ENCODE measurements at regions not wholly inside any gene's neighbourhood (a gene's known extent, or its start where the extent isn't known, plus 50 kb on each side); places are given as distances from the start of the nearest gene placed in this dataset.
"Not testable (repeated sequence)": the region's sequence is repeated elsewhere in the genome, so short reads cannot be mapped to it uniquely, and the experiment has no call there.

DNA sequence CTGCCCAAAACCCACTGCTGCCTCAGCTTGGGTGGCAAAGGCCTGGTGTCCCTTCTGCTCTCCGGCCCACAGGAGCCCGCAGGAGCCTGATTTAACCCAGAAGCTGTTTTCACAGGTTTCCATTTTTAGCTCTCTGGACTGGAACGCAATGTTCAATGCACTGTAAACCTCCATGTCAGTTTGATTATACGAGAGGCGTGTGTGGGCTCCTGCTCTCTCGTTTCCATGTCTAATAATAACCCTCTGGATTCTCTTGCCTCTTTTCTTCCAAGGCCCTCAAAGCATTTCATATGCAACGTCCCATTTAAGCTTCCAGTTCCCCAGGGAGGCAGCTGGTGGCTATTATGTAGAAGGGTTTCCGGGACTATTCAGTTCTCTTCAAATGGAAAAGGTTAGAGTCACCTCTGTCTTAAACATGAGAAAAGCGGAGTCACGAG lies 161.1 kb downstream of the SUDS3 start:
- no peak for DNase-seq

DNA sequence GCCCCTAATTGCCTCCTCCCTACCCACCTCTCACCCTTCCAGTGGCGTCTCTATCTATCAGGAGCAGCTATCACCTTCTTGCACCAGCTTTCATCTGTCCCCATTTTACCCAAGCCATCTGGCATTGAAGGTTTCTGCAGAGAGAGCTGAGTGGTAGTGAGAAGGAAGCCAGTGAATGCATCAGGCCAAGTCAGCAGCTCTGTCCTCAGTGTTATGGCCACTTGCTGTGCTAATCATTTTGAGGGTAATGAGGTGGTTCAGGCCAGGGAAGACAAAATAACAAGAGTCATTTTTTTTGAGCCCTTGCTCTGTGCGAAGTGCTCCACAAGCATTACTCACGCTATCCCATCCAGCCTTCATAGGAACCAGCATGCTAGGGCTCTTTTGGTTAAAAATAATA lies 164.7 kb downstream of the SUDS3 start:
- DNase-seq: no peak

DNA sequence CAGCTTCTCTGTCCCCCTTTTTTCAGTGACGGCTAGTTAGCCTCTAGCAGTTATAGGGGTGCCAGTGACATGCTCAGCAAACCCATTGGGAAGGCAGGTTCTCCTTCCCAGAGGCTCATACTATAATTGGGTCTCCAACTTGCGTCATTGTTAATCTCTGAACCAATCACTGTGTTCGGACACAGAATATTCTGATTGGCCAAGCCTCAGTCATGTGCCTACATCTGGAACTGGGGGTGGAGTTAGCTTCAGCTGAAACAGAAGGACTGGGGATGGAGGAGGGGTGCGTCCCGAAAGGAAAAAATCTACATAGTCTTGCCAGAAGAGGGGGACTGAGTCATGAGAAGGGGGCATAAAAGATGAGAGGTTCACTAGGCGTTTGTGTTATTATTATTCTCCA lies 165.6 kb downstream of the SUDS3 start:
- DNase-seq: peak; percentile 18

DNA sequence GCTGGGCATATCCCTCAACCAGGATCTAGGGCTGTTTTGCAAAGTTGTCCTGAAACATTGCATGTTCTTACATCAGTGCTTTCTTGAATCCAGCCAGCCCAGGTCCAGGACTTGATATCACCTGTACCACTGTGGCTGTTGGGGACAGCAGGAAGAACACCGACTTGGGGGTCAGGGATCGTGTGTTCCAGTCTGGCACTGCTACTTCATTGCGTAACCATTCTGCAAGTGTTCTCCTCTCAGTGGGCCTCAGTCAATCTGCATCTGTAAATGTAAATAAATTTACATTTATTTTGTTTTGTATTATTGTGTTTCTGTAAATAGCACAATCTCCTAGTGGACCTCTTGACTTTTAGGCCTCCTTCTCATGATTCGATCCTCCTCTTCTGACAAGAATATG lies 167.3 kb downstream of the SUDS3 start:
- no peak for DNase-seq

DNA sequence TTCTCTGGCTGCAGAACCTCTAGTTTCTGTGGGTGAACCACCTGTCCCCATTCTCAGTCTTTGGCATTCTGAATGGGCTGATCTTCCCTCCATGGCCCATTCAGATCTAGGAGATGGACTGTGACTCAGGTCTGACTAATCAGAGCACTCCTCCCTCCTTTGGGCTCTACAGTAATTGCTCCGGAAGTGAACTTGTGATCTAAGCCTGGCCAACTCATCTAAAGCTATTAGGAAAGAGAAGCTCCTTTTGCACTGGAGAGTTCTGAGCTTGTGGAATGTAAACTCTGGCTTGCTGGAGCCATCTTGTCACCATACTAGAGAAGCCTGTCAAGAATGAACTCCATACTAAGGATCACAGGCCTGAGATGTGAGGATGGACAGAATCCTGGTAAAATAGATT lies 168.2 kb downstream of the SUDS3 start:
- DNase-seq: no peak

DNA sequence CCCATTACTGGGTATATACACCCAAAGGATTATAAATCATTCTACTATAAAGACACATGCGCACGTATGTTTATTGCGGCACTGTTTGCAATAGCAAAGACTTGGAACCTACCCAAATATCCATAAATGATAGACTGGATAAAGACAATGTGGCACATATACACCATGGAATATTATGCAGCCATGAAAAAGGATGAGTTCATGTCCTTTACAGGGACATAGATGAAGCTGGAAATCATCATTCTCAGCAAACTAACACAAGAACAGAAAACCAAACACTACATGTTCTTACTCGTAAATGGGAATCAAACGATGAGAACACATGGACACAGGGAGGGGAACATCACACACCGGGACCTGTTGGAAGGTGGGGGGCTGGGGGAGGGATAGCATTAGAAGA lies 171.3 kb downstream of the SUDS3 start:
- DNase-seq: not testable (repeated sequence)

DNA sequence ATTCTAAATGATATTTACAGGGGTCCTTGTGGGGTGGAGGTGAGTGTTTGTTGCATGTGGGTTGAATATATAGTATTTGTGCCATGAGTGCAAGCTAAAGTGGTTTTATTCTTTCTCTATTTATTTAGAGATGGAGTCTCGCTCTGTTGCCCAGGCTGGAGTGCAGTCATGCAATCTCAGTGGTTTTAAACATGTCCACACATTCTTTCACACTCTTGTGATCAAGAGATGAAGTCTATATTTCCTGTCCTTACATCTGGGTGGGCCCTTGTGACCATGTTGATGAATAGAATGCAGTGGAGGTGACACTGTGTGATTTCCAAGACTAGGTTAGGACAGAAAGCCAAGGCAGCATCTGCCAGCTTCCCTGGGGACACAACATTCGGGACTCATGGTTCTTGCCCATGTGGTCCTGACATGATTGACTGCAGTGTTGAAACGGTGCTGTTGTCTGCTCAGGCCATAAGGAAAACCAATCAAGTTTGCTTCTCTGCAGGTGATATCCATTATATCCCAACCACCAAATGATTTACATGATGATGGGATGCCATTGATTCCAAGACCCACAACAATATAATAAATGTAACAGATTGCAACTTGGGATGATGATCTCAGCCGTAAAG lies 172.6 kb downstream of the SUDS3 start:
- no peak for DNase-seq

DNA sequence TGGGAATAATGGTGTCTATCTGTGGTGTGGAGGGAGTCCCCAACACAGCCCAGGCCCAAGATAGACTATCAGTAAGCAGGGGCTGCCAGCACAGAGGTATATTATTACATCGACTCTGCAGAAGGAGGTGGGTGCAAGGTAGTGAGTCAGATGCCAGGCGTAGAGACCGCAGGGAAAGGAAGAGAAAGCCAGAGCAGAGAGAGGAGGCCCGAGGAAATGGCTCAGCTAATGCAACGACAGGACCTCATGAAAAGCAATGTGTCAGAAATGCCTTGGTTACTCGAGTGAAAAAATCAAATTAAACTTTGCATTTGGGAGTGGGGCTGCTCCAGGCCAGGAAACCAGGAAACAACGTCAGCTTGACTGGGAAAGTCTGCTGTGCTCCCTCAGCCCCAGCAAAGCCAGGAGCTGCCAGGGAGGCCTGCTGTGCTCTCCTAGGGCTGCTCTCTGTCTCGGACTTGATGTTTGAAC lies 173.2 kb downstream of the SUDS3 start:
- DNase-seq: no peak

DNA sequence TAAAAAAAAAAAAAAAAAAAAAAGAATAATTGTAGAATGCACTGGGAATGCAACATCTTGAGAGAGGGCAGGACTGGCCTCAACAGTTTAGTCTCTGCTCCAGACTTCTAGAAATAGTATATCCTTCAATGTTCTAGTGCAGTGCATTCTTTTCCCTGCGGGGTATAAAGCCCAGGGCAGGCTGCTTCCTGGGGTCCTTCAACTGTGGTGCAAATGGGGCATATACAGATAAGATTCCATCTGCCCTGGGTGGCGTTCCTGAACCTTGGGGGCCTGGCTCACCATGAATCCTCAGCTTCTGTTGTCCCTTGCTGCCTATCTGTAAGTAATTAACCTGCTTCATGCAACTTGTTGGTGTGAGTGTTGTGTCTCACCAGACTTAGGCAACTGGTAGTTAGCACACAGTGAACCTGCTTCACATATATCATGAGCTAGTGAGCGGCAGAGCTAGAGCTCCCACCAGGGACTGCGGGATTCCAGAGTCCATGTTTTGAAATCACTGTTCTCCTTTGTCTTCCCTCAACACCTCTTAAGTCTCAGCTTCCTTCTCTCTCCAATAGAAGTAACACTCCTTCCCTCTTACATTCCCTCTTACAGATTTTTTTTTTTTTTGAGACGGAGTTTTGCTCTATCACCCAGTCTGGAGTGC lies 177.6 kb downstream of the SUDS3 start:
- DNase-seq: no peak

DNA sequence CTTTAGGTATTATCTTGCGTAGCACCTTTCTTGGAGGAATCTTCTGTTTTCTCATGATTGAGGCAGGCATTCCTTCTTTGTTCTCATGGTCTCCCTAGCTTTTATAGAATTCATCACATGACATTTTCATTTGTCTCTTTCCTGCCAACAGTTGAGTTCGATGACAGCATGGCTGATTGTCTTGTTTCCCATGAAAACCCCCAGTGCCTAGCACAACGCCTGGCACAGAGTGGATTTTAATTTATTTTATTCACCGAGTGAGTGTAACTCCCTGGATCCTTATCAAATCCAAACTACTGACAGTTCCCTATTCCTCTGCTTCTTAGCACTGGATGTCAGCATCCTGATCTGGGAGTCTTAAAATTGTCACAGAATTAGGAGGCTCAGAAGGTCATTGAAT lies 182.6 kb downstream of the SUDS3 start:
- no peak for DNase-seq

DNA sequence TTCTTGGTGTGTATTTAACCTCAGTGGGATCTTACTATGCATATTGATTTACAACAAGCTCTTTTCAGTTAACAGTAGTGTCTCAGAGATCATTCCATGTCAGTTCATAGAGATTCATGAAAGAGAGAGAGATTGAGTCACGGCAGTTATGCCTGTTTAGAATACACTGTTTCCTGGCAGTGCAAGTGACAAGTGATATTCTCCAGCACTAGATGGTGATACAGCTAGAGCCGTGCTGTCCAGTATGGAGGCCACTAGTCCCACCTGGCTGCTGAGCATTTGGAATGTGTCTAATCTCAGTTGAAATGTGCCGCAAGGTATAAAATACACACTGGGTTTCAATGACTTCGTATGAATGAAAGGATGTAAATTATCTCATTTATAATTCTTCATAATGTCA lies 184.4 kb downstream of the SUDS3 start:
- DNase-seq: no peak

DNA sequence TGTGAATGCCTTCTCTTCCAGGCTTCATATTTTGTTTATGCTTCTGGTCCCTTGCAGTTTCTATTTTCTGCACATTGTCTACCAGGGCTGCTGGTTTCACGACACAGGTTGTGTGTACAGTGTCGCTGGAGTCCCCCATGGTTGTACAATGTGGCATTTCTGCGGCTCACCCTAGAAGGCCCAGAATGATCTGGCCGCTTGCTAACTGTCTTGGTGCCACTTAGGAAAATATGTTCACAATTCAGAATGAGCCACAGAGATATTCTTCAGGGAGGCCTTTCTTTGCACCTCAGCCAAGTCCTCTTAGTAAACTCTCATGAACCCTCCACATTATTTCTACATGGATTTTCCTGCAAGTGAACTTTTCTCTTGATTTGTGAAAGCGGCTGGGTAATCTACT lies 195.4 kb downstream of the SUDS3 start:
- DNase-seq: no peak

DNA sequence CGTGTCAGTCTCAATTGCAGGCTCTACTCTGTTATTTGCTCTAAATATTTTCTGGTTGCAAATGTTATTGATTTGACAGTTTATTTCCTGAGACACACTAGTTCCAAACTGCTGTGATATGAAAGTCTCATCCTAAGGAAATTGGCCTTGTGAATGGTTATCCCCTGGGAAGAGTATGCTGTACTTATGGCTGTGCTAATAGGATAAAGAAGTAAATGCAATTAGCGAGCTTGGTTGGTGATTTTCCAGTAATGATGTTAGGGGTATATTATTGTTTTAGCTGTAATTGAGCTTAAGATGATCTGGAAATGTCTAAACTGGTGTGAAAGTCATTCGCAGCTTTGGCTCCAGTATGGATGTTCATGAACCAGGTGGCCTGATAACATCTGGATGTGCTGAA lies 197.9 kb downstream of the SUDS3 start:
- no peak for DNase-seq

DNA sequence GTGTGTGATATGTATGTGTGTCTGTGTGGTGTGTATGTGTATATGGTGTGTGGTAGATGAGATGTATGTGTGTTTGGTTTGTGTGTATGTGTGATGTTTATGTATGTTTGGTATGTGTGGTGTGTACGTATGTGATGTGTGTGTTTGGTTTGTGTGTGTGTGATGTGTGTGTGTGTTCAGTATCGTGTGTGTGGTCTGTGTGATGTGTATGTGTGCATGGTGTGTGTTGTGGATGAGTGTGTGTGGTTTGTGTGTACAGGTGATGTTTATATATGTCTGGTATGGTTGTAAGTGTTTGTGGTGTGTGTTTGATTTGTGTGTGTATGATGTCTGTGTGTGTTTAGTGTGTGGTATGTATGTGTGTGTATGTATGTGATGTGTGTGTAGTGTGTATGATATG lies 199.4 kb downstream of the SUDS3 start:
- no peak for DNase-seq

DNA sequence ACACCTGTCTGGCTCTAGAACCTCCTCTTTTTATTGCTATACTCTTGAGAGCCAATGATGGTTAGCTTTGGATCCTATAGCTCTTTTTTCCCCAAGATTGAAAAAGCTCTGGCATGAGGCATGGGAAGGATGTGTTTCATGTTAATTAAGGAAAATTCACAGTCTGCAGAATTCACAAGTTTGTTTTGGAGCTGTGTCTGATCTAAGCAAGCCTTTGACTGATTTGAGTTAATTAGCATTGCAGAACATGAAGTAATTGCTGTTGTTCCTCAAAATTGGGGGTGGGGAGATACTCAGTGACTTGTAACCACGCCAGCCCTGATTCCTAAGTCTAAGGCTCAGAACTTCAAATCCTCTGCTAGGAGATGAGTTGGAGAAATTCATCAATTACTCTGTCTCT lies 205.0 kb downstream of the SUDS3 start:
- DNase-seq: no peak

DNA sequence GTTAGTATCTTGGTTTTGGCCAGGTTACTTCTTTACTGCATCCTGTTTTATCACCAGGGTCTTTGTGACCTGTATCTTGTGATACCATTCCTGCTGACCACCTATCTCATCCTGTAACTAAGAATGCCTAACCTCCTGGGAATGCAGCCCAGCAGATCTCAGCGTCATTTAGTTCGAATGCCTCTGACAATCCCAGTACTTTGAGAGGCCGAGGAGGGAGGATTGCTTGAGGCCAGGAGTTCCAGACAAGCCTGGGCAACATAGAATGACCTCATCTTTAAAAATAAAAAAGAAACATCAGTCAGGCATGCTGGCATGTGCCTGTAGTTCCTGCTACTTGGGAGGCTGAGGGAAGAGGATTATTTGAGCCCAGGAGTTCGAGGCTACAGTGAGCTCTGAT lies 206.5 kb downstream of the SUDS3 start:
- DNase-seq: no peak

DNA sequence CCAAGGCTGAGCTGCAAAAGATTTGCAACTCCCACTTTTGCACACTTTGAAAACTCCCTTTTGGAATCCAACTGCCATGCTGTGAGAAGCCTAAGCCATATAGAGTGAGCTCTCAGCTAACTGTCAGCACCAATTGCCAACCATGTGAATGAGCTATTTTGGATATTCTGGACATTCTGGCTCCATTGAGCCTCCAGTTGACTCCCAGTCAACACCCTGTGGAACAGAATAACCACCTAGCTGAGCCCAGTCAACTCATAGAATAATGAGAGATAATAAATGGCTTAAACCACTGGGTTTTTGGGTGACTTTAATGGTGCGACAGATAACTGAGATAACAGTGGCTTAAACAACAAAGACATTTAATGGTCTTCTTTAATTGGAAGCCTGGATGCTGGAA lies 210.1 kb downstream of the SUDS3 start:
- DNase-seq: no peak

DNA sequence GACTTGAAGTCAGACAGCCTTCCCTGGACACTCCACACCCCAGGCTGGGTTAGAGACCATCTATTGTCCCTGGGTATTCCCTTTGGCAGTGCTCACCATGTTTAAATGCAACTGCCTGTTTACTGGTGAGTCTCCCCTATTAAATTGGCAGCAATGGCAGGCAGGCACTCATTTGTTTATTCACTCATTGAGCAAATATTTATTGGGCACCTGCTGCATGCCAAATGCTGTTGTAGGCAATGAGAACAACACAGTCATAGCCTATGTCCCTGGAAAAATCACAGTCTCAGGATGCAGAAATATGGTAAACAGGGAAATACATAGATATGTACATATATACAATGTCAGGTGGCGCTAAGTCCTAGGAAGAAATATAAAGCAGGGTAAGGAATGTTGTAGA lies 212.8 kb downstream of the SUDS3 start:
- DNase-seq: no peak

DNA sequence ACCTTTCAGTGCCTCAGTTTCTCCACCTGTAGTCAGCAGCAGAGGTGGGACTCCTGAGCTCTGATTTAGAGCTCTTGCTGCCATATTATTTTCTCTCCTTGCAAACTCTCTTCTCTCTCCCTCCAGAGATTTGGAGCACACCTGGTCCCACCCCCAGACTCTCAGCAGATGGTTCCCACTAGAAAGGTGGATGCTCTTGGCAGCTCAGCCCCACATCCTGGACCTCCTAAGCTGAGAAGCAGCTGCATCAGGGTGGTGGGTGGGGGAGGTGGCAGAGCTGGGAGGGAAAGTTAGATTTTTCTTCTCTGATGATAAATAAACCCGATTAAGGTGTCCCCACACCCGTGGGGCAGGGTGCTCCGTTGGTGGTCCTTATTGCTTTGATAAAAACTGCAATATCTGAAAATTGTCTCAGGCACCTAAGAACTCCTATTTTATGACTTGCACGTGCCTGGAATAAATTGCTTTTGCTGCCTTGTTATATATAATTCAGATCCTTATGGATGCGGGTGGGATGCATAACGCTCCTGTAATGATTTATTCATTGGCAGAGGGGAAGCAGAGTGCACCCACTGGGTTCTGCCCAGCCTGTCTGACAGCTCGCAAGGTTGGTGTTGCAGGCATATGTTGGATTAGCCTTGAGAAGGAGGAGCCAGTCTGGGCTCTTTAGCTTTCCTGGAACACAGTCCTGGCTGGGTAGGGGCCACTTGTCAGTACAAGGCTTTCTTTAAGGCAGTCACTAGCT lies 214.2 kb downstream of the SUDS3 start:
- no peak for DNase-seq

DNA sequence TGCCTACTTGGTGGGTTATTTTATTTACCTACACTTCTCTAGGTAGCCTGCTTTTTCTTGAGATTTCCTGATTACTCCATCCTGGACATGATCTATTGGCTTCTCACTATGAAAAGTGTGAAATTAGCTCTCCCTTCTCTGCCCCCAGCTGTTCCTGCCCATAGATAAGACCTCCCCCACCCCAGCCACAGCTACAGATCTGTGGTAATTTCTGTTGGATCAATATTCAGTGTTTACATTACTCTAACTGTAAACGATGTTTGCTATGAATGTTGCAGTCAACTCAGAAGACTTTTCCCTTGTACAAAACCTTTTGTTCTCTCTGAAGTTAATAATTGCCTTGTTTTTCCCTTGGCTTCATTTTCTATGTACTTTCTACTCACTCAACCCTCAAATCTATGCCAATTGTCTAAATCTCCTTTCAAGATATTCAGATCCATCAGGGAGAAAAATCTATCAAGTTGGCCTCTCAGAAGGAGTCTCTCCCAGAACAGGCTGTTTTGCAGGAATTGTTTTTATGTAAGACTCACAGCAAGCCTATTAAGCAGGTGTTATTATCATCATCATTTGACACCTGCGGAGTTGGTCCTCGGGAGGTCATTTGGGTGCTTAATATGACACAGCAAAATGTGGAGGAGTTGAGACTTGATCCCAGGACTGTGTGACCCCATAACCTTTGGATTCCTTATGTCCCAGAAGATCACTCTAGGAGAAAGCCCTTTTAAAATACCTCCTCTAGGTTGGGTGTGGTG lies 227.4 kb downstream of the SUDS3 start:
- DNase-seq: no peak

DNA sequence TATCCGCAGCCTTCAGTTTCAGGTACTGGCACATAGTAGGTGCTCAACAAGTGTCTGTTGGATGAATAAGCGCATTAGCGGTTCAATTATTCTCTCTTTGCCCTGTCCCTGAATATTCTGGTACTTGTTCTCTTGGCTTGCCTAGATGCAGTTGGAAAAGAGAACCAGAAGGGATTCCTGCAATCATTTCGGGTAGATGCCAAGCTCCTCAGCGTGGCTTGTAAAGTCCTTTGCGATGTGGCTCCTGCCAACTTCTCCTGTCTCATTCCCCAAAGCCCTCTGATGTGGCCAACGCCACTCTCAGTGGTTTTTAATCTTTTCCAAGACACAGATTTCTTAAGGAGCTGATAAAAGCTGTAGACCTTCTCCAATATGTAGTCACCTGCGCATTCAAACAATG lies 230.3 kb downstream of the SUDS3 start:
- no peak for DNase-seq

DNA sequence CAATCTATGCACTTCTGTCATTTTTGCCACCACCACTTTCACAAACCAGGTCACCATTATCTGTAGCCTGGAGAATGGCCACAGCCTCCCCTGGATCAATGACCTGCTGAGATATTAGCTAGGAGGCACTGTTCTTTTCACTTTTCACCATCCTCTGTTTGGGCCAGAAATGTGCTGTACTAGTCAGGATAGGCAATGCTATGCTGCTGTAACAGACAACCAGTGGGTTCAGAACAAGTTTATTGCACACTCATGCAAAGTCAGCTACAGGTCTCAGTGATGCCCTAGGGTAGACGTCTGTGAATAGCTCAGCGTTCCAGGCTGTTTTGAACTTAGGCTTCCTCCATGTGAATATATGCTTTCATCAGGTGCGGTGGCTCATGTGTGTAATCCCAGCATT lies 231.5 kb downstream of the SUDS3 start:
- DNase-seq: no peak

DNA sequence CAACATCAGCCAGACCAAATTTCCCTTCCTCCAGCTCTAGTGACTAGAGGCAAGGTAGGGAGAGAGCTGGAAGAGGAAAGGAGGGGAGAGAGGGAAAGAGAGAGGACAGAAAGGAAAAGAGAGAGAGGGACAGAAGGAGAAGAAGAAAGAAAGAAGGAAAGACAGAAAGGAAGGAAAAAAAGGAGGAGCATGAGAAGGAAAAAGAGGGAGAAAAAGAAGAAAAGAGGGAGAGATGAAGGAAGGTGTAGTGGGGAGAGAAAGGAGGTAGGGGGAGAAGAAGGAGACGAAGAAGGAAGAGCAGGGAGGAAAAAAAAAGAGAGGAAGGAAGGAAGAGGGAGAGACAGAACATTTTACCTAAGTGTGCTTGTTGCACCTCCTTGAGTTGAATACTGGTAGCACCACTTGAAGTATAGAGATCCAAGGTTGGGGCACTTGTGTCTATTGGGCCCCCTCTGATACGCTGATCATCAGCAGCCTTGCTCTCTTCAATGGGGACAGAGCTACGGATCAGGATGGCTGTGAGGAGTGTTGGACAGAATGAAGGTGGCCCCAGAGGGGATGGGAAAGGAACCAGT lies 232.5 kb downstream of the SUDS3 start:
- no peak for DNase-seq

All from OCI-M1 (cell line).